Tibial nerve (tissue), 3 donors: ENCODE measurements at regions not wholly inside any gene's neighbourhood (a gene's known extent, or its start where the extent isn't known, plus 50 kb on each side); places are given as distances from the start of the nearest gene placed in this dataset.

Experiments
- CTCF ChIP-seq, 5 experiments: fragments of 200-600 bp in 3 of 5; fragments of 450-650 bp in 2 of 5; sonication (generic) in 3 of 5; IDR thresholded peaks; one replicate each; pipeline ENCODE4 v1.5.1; 2016 to 2019; ENCODE audit warnings: antibody characterized with exemption in 5 of 5, mild to moderate bottlenecking in 3 of 5, moderate library complexity in 2 of 5
- POLR2A ChIP-seq, 2 donors: fragments of 450-650 bp; IDR thresholded peaks; one replicate each; pipeline ENCODE4 v1.6.1; 2017; ENCODE audit warnings: antibody characterized with exemption in 2 of 2, mild to moderate bottlenecking in 2 of 2, moderate library complexity in 2 of 2

- TF ChIP-seq CTCF (IDR thresholded peaks at IDR 0.05) (no peak), POLR2A (IDR thresholded peaks at IDR 0.05) (no peak)
Measured at GRCh38 chr5:40347981-40348725, 331.6 kb upstream of the PTGER4 start.
